Transverse colon (tissue), 4 donors: ENCODE measurements at regions not wholly inside any gene's neighbourhood (a gene's known extent, or its start where the extent isn't known, plus 50 kb on each side); places are given as distances from the start of the nearest gene placed in this dataset.

Experiments used
- DNase-seq: peaks from one replicate; pipeline ENCODE4 v3.0.0-alpha.2; 2019
- H3K27ac ChIP-seq, 4 donors: fragments of 200-600 bp; sonication (generic); 2 replicates each; pipeline ENCODE4 v1.5.1; 2016 to 2018; ENCODE audit warnings: inconsistent platforms in 4 of 4
- H3K27me3 ChIP-seq: fragments of 200-600 bp; sonication (generic); 2 replicates; pipeline ENCODE4 v1.5.1; 2017; ENCODE audit warnings: inconsistent platforms
- H3K36me3 ChIP-seq, 4 donors: fragments of 200-600 bp; sonication (generic); 2 replicates each; pipeline ENCODE4 v1.5.1; 2017 to 2019; ENCODE audit warnings: inconsistent platforms in 4 of 4
- H3K4me1 ChIP-seq, 4 donors: fragments of 200-600 bp; sonication (generic); 2 replicates each; pipeline ENCODE4 v1.5.1; 2017 to 2020; ENCODE audit warnings: inconsistent platforms in 4 of 4
- H3K4me3 ChIP-seq, 4 donors: fragments of 200-600 bp; sonication (generic); 1 replicate in 1 of 4; 2 replicates in 3 of 4; pipeline versions ENCODE4 v1.5.1 to v1.6.1; 2017 to 2019; ENCODE audit warnings: inconsistent platforms in 4 of 4
- H3K9me3 ChIP-seq, 2 donors: fragments of 200-600 bp; sonication (generic); 2 replicates each; pipeline ENCODE4 v1.5.1; 2017 to 2019; ENCODE audit warnings: inconsistent platforms in 2 of 2
- EP300 ChIP-seq: sonication (generic); formaldehyde crosslinking; IDR thresholded peaks from one replicate; pipeline ENCODE4 v1.6.1; 2017; ENCODE audit warnings: antibody characterized with exemption, low read depth
- POLR2A ChIP-seq: fragments of 450-650 bp; IDR thresholded peaks from one replicate; pipeline ENCODE4 v1.6.1; 2016; ENCODE audit warnings: antibody characterized with exemption, mild to moderate bottlenecking, moderate library complexity
- POLR2AphosphoS5 ChIP-seq, 3 donors: sonication (generic); formaldehyde crosslinking; IDR thresholded peaks; one replicate each; pipeline ENCODE4 v1.6.1; 2016; ENCODE audit warnings: antibody characterized with exemption in 3 of 3
- WGBS, 2 donors: methylation state at CpG; one replicate each; pipeline ENCODE4 v1.1.5; 2018; ENCODE audit warnings: low coverage in 1 of 2; 5-methylcytosine and 5-hydroxymethylcytosine counted together
- in situ Hi-C, 4 donors: fragments of 200-750 bp; cut with MboI; loops; one replicate each; pipeline versions ENCODE4 v1.15.0 to v1.15.1; 2017; ENCODE audit warnings: low sequenced_read_pairs in 3 of 4, low pct_ligation_motif_present in 1 of 4, low pct_unique_long_range_greater_than_20kb in 1 of 4
- intact Hi-C: fragments of 100-400 bp; cut with DNase I; formaldehyde crosslinking; loops from one replicate; pipeline ENCODE4 v1.15.1; 2023; ENCODE audit warnings: low total_unique reads
- TF ChIP-seq, protein P1 (sequence below), 5 experiments: fragments of 200-600 bp in 3 of 5; fragments of 450-650 bp in 2 of 5; sonication (generic) in 3 of 5; IDR thresholded peaks; 1 replicate in 2 of 5; 2 replicates in 3 of 5; pipeline ENCODE4 v1.5.1; 2016 to 2017; ENCODE audit warnings: antibody characterized with exemption in 5 of 5, inconsistent platforms in 3 of 5, mild to moderate bottlenecking in 2 of 5, moderate library complexity in 1 of 5

DNA sequence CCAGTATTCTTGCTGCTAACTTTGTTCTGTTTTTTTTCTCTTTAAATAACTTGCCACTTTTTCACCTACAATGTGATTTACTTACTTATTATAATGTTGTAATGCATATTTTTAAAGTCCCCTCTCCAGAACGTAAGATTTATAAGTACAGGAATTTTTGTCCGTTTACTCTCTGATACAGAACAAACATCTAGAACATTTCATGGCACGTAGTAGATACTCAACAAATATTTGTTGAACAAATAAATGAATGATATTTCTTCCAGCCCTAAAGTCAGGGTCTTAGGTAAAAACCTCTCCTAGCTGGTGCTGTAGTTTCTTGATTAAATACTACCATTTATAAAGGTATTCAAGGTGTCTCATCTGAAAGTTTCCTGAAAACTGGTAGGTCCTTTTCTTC lies 125.1 kb downstream of the ZBTB18 start:
- no peaks in the 10 kb centered on the region for H3K9me3 ChIP-seq
- H3K4me1 ChIP-seq: no peaks in the 10 kb centered on the region
- TF ChIP-seq EP300 (no peak), POLR2AphosphoS5 (IDR thresholded peaks at IDR 0.05) (no peak)
- no peak overlapping the region for H3K27ac ChIP-seq
- intact Hi-C loops: no loop called here
- H3K27me3 ChIP-seq: no peaks in the 10 kb centered on the region
- WGBS, 2 donors: 42 to 45% methylated on average over 3 of the region's 3 CpGs
- in situ Hi-C loops: no loop called here
- DNase-seq: no peak
- no peak overlapping the region for H3K4me3 ChIP-seq
- H3K36me3 ChIP-seq: no peaks in the 10 kb centered on the region

DNA sequence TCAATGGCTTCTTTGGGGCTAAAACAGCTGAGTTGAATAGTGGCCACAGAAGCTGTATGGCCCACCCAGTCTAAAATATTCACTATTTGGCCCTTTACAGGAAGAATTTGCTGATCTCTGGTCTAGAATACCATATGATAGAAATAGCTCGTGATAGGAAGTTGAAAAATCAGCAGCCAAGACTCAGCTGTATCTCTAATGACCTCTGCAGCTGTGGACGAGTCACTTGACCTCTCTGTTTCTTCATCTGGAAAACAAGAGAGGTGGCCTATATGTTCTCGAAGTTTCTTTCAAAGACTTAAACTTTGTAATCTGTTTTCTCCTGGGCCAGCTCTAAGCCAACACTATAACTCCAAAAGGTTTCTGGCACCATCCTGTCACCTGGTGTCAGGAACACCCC lies 129.2 kb downstream of the ZBTB18 start:
- Histone ChIP-seq H3K27me3 (no peaks in the 10 kb centered on the region), H3K9me3 (no peaks in the 10 kb centered on the region), H3K4me1 (no peaks in the 10 kb centered on the region), H3K27ac (no peak overlapping the region), H3K36me3 (no peaks in the 10 kb centered on the region), H3K4me3 (no peak overlapping the region)
- intact Hi-C loops (no loop called here), in situ Hi-C loops (no loop called here)
- WGBS, 2 donors: 81 to 90% methylated on average over 2 to 3 of the region's 3 CpGs
- DNase-seq: no peak
- TF ChIP-seq POLR2AphosphoS5 (IDR thresholded peaks at IDR 0.05) (no peak), EP300 (no peak), POLR2A (no peak)
- TF ChIP-seq, protein P1, sequence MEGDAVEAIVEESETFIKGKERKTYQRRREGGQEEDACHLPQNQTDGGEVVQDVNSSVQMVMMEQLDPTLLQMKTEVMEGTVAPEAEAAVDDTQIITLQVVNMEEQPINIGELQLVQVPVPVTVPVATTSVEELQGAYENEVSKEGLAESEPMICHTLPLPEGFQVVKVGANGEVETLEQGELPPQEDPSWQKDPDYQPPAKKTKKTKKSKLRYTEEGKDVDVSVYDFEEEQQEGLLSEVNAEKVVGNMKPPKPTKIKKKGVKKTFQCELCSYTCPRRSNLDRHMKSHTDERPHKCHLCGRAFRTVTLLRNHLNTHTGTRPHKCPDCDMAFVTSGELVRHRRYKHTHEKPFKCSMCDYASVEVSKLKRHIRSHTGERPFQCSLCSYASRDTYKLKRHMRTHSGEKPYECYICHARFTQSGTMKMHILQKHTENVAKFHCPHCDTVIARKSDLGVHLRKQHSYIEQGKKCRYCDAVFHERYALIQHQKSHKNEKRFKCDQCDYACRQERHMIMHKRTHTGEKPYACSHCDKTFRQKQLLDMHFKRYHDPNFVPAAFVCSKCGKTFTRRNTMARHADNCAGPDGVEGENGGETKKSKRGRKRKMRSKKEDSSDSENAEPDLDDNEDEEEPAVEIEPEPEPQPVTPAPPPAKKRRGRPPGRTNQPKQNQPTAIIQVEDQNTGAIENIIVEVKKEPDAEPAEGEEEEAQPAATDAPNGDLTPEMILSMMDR (IDR thresholded peaks at IDR 0.05): no peak

DNA sequence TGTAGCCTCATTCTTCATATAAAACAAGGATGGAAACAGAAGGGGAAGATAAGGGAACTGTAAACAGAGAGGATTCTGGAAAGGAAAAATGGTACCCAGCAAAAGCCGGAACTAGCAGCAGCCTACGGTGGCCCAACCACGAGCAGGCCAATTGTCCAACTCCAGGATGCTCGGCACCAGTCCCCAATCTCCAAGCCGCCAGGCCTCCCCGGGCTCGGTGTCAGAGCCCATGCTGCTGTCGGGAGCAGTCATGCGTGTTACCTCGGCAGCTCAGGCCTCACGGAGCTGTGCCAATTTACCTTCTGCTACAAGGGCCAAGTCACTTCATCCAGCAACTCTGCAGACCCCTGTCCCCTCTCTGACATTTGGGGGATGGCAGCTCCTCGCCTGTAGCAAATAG lies 130.8 kb downstream of the ZBTB18 start:
- Histone ChIP-seq H3K4me3 (no peak overlapping the region), H3K27ac (no peak overlapping the region), H3K36me3 (no peaks in the 10 kb centered on the region), H3K27me3 (no peaks in the 10 kb centered on the region), H3K4me1 (no peaks in the 10 kb centered on the region), H3K9me3 (no peaks in the 10 kb centered on the region)
- DNase-seq: no peak
- 89 to 100% methylated on average over 5 to 12 of the region's 12 CpGs for WGBS, 2 donors
- in situ Hi-C loops: no loop called here
- TF ChIP-seq POLR2A: no peak
- TF ChIP-seq POLR2AphosphoS5 (IDR thresholded peaks at IDR 0.05): no peak
- TF ChIP-seq EP300: no peak
- intact Hi-C loops: no loop called here

DNA sequence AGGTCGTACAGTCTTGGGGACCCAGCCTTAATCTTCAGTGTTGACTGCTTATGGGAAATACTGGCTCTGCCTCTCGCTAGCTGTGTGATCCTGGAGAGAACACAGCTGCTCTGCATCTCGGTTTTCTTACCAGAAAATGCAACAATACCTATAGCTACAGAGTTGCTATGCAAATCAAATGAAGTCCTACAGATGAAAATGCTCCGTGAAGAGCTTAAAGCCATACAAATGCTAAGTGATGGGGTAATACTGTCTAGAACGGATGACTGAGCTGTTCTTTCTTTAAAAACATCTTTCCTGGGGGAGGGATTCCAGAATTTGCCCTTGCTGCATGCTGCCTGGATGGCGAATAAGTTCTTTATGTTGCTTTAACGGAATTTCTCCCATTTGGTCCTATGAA lies 132.0 kb downstream of the ZBTB18 start:
- WGBS, 2 donors: 82 to 85% methylated on average over 4 to 7 of the region's 7 CpGs
- intact Hi-C loops: no loop called here
- Histone ChIP-seq H3K4me3 (no peak overlapping the region), H3K27me3 (no peaks in the 10 kb centered on the region), H3K9me3 (no peaks in the 10 kb centered on the region), H3K27ac (no peak overlapping the region), H3K4me1 (no peaks in the 10 kb centered on the region), H3K36me3 (no peaks in the 10 kb centered on the region)
- in situ Hi-C loops: no loop called here
- no peak for DNase-seq
- no peak for TF ChIP-seq POLR2AphosphoS5 (IDR thresholded peaks at IDR 0.05)
- no peak for TF ChIP-seq EP300
- TF ChIP-seq POLR2A: no peak
- TF ChIP-seq, protein P1 (IDR thresholded peaks at IDR 0.05): no peak

DNA sequence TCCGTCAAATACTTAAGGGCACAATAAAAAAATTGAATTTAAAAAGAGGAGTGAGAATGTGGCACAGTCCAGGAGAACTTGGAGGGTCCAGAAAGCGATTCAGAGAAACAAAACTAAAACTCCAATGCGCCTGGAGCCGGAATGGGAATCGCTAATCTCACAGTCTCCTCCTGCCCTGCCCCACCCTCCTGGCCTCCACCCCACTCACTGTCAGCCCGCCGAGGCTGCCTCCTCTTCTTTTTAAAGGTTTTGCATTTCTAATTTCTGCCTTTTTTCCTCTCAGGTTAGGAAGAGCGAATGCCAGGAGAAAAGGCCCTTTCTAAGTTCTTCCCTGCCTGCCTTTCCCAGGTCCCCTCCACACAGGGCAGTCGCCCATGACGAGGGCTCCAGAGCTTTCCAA lies 135.3 kb downstream of the ZBTB18 start:
- intact Hi-C loops: no loop called here
- no peak overlapping the region for H3K27ac ChIP-seq
- no peaks in the 10 kb centered on the region for H3K27me3 ChIP-seq
- in situ Hi-C loops: no loop called here
- no peaks in the 10 kb centered on the region for H3K4me1 ChIP-seq
- no peaks in the 10 kb centered on the region for H3K36me3 ChIP-seq
- H3K9me3 ChIP-seq: no peaks in the 10 kb centered on the region
- no peak for DNase-seq
- WGBS, 2 donors: 84 to 90% methylated on average over 2 to 10 of the region's 10 CpGs
- TF ChIP-seq, protein P1 (IDR thresholded peaks at IDR 0.05): no peak
- TF ChIP-seq EP300 (no peak), POLR2AphosphoS5 (IDR thresholded peaks at IDR 0.05) (no peak), POLR2A (no peak)
- H3K4me3 ChIP-seq: no peak overlapping the region
